MCF 10A (cell line): ENCODE measurements at regions not wholly inside any gene's neighbourhood (a gene's known extent, or its start where the extent isn't known, plus 50 kb on each side); places are given as distances from the start of the nearest gene placed in this dataset.

Experiments used
- BruUV-seq: library from RNA; stranded (reverse); fragments of 400-500 nt; replicated peaks from 2 replicates; lab custom pipeline; 2021; lab: Mats Ljungman, UMichigan
- CTCF ChIA-PET: fragments of 300-600 bp; sonication (Branson Sonifier 250); formaldehyde crosslinking; extraction: SDS; loops from one replicate; lab custom pipeline; 2021; ENCODE audit warnings: antibody characterized with exemption, inconsistent platforms; lab: Yijun Ruan, JAX
- POLR2A ChIA-PET: fragments of 300-600, 350-650 bp; sonication (Branson Sonifier 250); formaldehyde crosslinking; extraction: SDS; loops from one replicate; lab custom pipeline; 2020; ENCODE audit warnings: antibody characterized with exemption, inconsistent platforms; lab: Yijun Ruan, JAX
- DNase-seq: peaks from one replicate; pipeline ENCODE4 v3.0.0-alpha.2; 2018; ENCODE audit not compliant: unreplicated experiment
- H3K27ac Mint-ChIP-seq: one replicate; pipeline ENCODE4 v1.8.0; 2022; ENCODE audit warnings: mild to moderate bottlenecking, low read depth, mixed read lengths; ENCODE audit not compliant: unreplicated experiment
- H3K27me3 Mint-ChIP-seq: one replicate; pipeline ENCODE4 v1.8.0; 2022; ENCODE audit warnings: mixed read lengths; ENCODE audit not compliant: insufficient read depth, unreplicated experiment
- H3K36me3 Mint-ChIP-seq: one replicate; pipeline ENCODE4 v1.8.0; 2022; ENCODE audit warnings: mild to moderate bottlenecking, moderate library complexity, mixed read lengths; ENCODE audit not compliant: insufficient read depth, unreplicated experiment
- H3K4me1 Mint-ChIP-seq: one replicate; pipeline ENCODE4 v1.8.0; 2022; ENCODE audit warnings: mixed read lengths; ENCODE audit not compliant: insufficient read depth, unreplicated experiment
- H3K4me3 Mint-ChIP-seq: one replicate; pipeline ENCODE4 v1.8.0; 2022; ENCODE audit warnings: mild to moderate bottlenecking, moderate library complexity, mixed read lengths; ENCODE audit not compliant: unreplicated experiment
- H3K9me3 Mint-ChIP-seq: one replicate; pipeline ENCODE4 v1.8.0; 2022; ENCODE audit warnings: mixed read lengths; ENCODE audit not compliant: unreplicated experiment
- CTCF ChIP-seq: fragments of 200-600 bp; IDR thresholded peaks from one replicate; pipeline ENCODE4 v1.8.0; 2022; ENCODE audit warnings: antibody characterized with exemption, mild to moderate bottlenecking; ENCODE audit not compliant: unreplicated experiment
- intact Hi-C: fragments of 100-400 bp; cut with micrococcal nuclease; formaldehyde crosslinking; loops from 2 replicates; pipeline ENCODE4 v1.14.1; 2022

- Mint-ChIP-seq H3K36me3 (no peaks in the 10 kb centered on the region), H3K9me3 (peaks cover 7% of the 10 kb centered on the region), H3K4me1 (peaks cover 9% of the 10 kb centered on the region), H3K27ac (no peak overlapping the region), H3K27me3 (no peaks in the 10 kb centered on the region), H3K4me3 (no peak overlapping the region)
- DNase-seq: no peak
- BruUV-seq: no TSS peak
- CTCF ChIA-PET: interaction anchor here (0.8 to 3.7 kb wide), 4 partner anchors 17 to 177 kb away, joined by 5 to 25 read pairs (median 16); no protein-coding TSS in a partner anchor
- POLR2A ChIA-PET: interaction anchor here (0.6 to 0.8 kb wide), 2 partner anchors 13 to 330 kb away, joined by 3 read pairs; no protein-coding TSS in a partner anchor
- no peak for TF ChIP-seq CTCF
- intact Hi-C loops: no loop called here
Measured at GRCh38 chr1:244780311-244780710, 55.1 kb upstream of the COX20 start.

- POLR2A ChIA-PET: interaction anchor here (0.7 to 0.9 kb wide), 2 partner anchors 41 to 179 kb away, joined by 3 read pairs; no protein-coding TSS in a partner anchor
- peaks cover 9% of the 10 kb centered on the region for H3K4me1 Mint-ChIP-seq
- H3K36me3 Mint-ChIP-seq: no peaks in the 10 kb centered on the region
- CTCF ChIA-PET: interaction anchor here (0.6 to 3.7 kb wide), 9 partner anchors 12 to 1710 kb away, joined by 3 to 25 read pairs (median 3); no protein-coding TSS in a partner anchor
- intact Hi-C loops: no loop called here
- H3K27me3 Mint-ChIP-seq: no peaks in the 10 kb centered on the region
- peaks cover 7% of the 10 kb centered on the region for H3K9me3 Mint-ChIP-seq
- DNase-seq: no peak
- H3K4me3 Mint-ChIP-seq: no peak overlapping the region
- TF ChIP-seq CTCF: no peak
- no peak overlapping the region for H3K27ac Mint-ChIP-seq
- no TSS peak for BruUV-seq
Measured at GRCh38 chr1:244782056-244782455, 53.4 kb upstream of the COX20 start.

- BruUV-seq: no TSS peak
- intact Hi-C loops: no loop called here
- H3K4me3 Mint-ChIP-seq: no peak overlapping the region
- no peak overlapping the region for H3K27ac Mint-ChIP-seq
- H3K9me3 Mint-ChIP-seq: peaks cover 7% of the 10 kb centered on the region
- POLR2A ChIA-PET: no interaction called here
- no peak for DNase-seq
- CTCF ChIA-PET: interaction anchor here (7.4 kb wide), 1 partner anchor 14 kb away, joined by 86 read pairs; no protein-coding TSS in a partner anchor
- H3K36me3 Mint-ChIP-seq: no peaks in the 10 kb centered on the region
- no peak for TF ChIP-seq CTCF
- peaks cover 8% of the 10 kb centered on the region for H3K4me1 Mint-ChIP-seq
- H3K27me3 Mint-ChIP-seq: no peaks in the 10 kb centered on the region
Measured at GRCh38 chr1:244783138-244783537, 52.3 kb upstream of the COX20 start.
